ENCODE measurements at regions not wholly inside any gene's neighbourhood (a gene's known extent, or its start where the extent isn't known, plus 50 kb on each side); places are given as distances from the start of the nearest gene placed in this dataset.

GRCh38 chr2:71923887-71924533 is 223.7 kb downstream of the CYP26B1 start:
- H3F3A ChIP-seq (ENCODE audit: insufficient read depth, low read length, poor library complexity, severe bottlenecking) = no peaks in the 10 kb centered on the region
- H3K27me3 ChIP-seq (ENCODE audit: insufficient read depth, low read depth, low read length) = no peaks in the 10 kb centered on the region
- no peaks in the 10 kb centered on the region for H3K79me2 ChIP-seq (replicated peaks; ENCODE audit: insufficient read depth, low read length)
- H3K4me2 ChIP-seq (ENCODE audit: low read length) = no peak overlapping the region
- H3K4me3 ChIP-seq (ENCODE audit: low read length) = no peak overlapping the region
- no peak overlapping the region for H3K9ac ChIP-seq (ENCODE audit: low read length)
- H3K9me3 ChIP-seq (ENCODE audit: low read length) = no peaks in the 10 kb centered on the region
- no peaks in the 10 kb centered on the region for H4K20me1 ChIP-seq (ENCODE audit: insufficient read depth)
- H3K36me3 ChIP-seq (ENCODE audit: insufficient read depth, low read length) = no peaks in the 10 kb centered on the region
- no peaks in the 10 kb centered on the region for H3K9me2 ChIP-seq (ENCODE audit: insufficient read depth, low read length)
- no peak overlapping the region for H2AFZ ChIP-seq (ENCODE audit: low read depth, low read length)
- no peak overlapping the region for H3K27ac ChIP-seq (ENCODE audit: low read length)
- peak; percentile 71 for TF ChIP-seq RAD21 (conservative IDR thresholded peaks at IDR 0.05)
- TF ChIP-seq TAF1 (IDR thresholded peaks at IDR 0.05; ENCODE audit: low read depth) = no peak
- no peak for TF ChIP-seq POLR2AphosphoS5 (IDR thresholded peaks at IDR 0.05)
- peak; percentile 86 for TF ChIP-seq SMC3 (conservative IDR thresholded peaks at IDR 0.05; ENCODE audit: poor library complexity)
- TF ChIP-seq CTCF (IDR thresholded peaks at IDR 0.05; ENCODE audit: poor library complexity, severe bottlenecking) = peak; percentile 76

GRCh38 chr2:71923143-71923525 is 224.5 kb downstream of the CYP26B1 start:
- TF ChIP-seq POLR2AphosphoS5 (IDR thresholded peaks at IDR 0.05) (no peak), REST (IDR thresholded peaks at IDR 0.05; ENCODE audit: borderline replicate concordance) (no peak), EP300 (conservative IDR thresholded peaks at IDR 0.05; ENCODE audit: poor library complexity, severe bottlenecking) (no peak), TAF1 (IDR thresholded peaks at IDR 0.05; ENCODE audit: low read depth) (no peak), MXI1 (conservative IDR thresholded peaks at IDR 0.05; ENCODE audit: poor library complexity, severe bottlenecking) (no peak), EZH2 (IDR thresholded peaks at IDR 0.05; ENCODE audit: borderline replicate concordance, insufficient read depth, low read length, poor library complexity, severe bottlenecking) (no peak), SMC3 (conservative IDR thresholded peaks at IDR 0.05; ENCODE audit: poor library complexity) (no peak), CTCF (IDR thresholded peaks at IDR 0.05; ENCODE audit: poor library complexity, severe bottlenecking) (no peak), RAD21 (conservative IDR thresholded peaks at IDR 0.05) (no peak)
- Histone ChIP-seq H3F3A (ENCODE audit: insufficient read depth, low read length, poor library complexity, severe bottlenecking) (no peaks in the 10 kb centered on the region), H3K27ac (ENCODE audit: low read length) (no peak overlapping the region), H4K20me1 (ENCODE audit: insufficient read depth) (no peaks in the 10 kb centered on the region), H3K9ac (ENCODE audit: low read length) (no peak overlapping the region), H3K79me2 (replicated peaks; ENCODE audit: insufficient read depth, low read length) (no peaks in the 10 kb centered on the region), H2AFZ (ENCODE audit: low read depth, low read length) (no peak overlapping the region), H3K36me3 (ENCODE audit: insufficient read depth, low read length) (no peaks in the 10 kb centered on the region), H3K4me3 (ENCODE audit: low read length) (no peak overlapping the region), H3K9me2 (ENCODE audit: insufficient read depth, low read length) (no peaks in the 10 kb centered on the region), H3K9me3 (ENCODE audit: low read length) (no peaks in the 10 kb centered on the region), H3K4me2 (ENCODE audit: low read length) (no peak overlapping the region), H3K27me3 (ENCODE audit: insufficient read depth, low read depth, low read length) (no peaks in the 10 kb centered on the region)

All from neural cell (in vitro differentiated cells).